ENCODE measurements at regions not wholly inside any gene's neighbourhood (a gene's known extent, or its start where the extent isn't known, plus 50 kb on each side); places are given as distances from the start of the nearest gene placed in this dataset.

GRCh38 chr5:134468921-134469400 lies 56.5 kb upstream of the JADE2 start:
- TF ChIP-seq CTCF (IDR thresholded peaks at IDR 0.05) (no peak), POLR2AphosphoS5 (IDR thresholded peaks at IDR 0.05) (no peak)
